Omental fat pad (tissue), 3 donors: ENCODE measurements at regions not wholly inside any gene's neighbourhood (a gene's known extent, or its start where the extent isn't known, plus 50 kb on each side); places are given as distances from the start of the nearest gene placed in this dataset.

Source experiments
- ATAC-seq: fragments of 150-250 bp; one replicate; pipeline ENCODE4 v1.9.1; 2016; ENCODE audit warnings: mild to moderate bottlenecking, moderate library complexity; ENCODE audit not compliant: low FRiP score
- DNase-seq: peaks from one replicate; pipeline ENCODE4 v3.0.0-alpha.2; 2019; ENCODE audit warnings: low spot score
- TF ChIP-seq, protein P1 (sequence below), 3 donors: fragments of 450-650 bp; IDR thresholded peaks; one replicate each; pipeline ENCODE4 v1.5.1; 2016 to 2017; ENCODE audit warnings: antibody characterized with exemption in 3 of 3, mild to moderate bottlenecking in 3 of 3, moderate library complexity in 2 of 3

DNA sequence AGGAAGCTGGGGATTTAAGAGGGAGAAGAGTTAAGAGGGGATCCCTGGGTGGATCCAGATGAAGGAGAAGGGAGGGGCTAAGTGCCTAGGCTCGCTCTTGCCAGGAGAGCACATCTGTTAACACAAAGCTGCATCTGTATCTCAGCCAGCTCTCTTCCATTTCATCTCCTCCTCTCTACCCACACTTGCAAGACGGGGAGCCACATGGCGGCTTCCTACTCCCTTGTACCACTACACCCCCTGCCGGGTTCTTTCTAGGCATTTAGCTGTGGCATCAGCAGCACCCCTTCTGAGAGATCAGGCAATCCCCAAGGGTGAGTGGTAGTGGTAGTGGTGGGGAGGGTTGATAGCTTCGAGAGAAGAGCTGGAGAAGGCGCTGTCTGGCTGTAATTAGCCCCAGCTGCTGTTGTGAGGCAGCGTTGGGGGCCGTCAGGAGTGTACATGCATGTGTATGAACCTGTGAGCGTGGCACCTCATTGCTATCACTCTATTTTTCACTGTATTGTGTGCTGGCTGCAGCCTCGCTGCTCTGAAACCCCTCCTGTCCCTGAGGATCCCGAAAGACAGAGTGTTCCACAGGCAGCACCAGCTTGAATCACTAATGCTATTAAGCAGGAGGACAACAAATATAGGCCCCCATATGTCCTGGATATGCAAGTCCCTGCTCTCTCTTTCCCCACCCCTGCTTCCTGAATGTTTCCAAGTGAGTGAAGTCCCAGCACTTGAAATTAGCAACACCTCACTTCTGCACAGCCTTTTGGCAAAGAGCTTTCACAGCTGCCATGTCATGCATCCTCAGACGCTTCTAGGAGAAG is 73.7 kb downstream of the RTL9 start:
- no peak for ATAC-seq
- no peak for DNase-seq
- TF ChIP-seq, protein P1, sequence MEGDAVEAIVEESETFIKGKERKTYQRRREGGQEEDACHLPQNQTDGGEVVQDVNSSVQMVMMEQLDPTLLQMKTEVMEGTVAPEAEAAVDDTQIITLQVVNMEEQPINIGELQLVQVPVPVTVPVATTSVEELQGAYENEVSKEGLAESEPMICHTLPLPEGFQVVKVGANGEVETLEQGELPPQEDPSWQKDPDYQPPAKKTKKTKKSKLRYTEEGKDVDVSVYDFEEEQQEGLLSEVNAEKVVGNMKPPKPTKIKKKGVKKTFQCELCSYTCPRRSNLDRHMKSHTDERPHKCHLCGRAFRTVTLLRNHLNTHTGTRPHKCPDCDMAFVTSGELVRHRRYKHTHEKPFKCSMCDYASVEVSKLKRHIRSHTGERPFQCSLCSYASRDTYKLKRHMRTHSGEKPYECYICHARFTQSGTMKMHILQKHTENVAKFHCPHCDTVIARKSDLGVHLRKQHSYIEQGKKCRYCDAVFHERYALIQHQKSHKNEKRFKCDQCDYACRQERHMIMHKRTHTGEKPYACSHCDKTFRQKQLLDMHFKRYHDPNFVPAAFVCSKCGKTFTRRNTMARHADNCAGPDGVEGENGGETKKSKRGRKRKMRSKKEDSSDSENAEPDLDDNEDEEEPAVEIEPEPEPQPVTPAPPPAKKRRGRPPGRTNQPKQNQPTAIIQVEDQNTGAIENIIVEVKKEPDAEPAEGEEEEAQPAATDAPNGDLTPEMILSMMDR (IDR thresholded peaks at IDR 0.05), result no peak

DNA sequence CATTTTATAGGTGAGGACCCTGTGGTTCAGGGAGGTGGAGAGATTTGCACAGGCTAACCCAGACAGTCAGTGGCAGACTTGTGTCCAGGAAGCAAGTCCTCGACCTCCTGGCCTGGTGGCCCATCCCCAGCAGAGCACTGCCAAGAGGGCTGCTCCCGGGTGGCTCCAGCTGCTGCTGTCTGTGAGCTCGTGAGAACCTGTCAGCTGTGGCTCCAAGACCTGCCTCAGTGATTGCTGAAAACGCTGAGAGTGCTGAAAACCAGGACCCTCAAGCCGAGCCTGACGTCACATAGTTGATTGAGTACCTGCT is 74.2 kb downstream of the RTL9 start:
- DNase-seq (no peak), ATAC-seq (no peak)
- TF ChIP-seq, protein P1 (IDR thresholded peaks at IDR 0.05), result no peak

DNA sequence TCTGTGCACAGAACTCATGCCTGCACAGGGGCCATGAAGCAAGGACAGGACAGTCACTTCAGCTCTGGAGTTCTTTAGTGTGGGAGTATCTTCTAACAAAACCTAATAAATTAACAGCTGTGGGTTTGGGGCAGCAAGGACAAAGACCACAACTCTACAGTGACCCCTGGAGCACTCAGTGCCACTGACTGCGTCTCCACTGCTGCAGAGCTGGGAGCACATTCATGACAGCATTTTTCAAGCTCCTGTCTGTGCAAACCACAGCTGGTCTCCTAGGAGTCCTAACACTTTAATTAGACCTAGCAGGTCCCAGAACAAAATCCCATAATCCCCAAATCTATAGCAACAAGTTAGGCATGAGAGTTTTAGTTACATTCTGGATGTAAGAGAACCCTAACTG is 76.5 kb downstream of the RTL9 start:
- TF ChIP-seq, protein P1 (IDR thresholded peaks at IDR 0.05), result no peak
- DNase-seq (no peak), ATAC-seq (no peak)

DNA sequence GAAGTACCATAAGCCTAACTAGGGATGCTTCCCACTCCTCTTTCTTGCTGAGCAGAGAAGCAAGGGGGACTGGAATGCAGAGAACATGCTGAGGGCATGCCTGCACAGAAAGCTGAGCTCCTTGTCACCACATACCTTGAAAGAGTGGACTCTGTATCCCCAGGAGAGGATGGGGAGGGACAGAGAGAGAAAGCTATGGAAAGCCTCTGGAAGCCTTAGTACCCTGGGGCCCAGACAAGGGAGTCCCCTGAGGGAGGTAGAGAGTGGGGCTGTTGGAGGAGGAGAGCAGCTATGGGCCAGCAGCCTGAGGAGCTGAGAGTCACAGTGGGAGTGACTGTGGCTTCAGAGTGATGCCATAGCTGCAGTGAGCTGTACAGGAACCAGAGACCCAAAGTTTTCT is 77.9 kb downstream of the RTL9 start:
- no peak for DNase-seq
- no peak for ATAC-seq
- TF ChIP-seq, protein P1 (IDR thresholded peaks at IDR 0.05), result no peak

DNA sequence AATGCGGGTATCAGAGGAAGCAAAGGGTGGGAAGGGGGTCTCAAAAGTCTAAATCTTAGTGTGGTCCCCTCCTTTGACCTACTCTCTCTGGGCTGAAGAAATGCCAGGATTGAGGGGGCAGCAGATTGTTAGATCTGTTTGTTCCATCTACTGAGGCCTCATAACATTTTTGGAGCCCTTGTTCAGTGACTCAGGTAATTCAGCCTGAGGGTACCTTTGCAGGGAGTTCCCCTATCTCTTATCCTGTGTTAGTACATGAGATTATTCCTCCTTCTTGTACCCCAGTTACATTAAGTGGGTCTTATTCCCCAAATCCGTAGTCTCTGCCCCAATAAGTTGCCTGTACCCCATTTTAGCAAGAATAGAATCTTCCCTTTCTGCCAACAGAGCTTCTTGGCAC is 79.0 kb downstream of the RTL9 start:
- TF ChIP-seq, protein P1 (IDR thresholded peaks at IDR 0.05), result no peak
- DNase-seq, result no peak
- ATAC-seq, result no peak

DNA sequence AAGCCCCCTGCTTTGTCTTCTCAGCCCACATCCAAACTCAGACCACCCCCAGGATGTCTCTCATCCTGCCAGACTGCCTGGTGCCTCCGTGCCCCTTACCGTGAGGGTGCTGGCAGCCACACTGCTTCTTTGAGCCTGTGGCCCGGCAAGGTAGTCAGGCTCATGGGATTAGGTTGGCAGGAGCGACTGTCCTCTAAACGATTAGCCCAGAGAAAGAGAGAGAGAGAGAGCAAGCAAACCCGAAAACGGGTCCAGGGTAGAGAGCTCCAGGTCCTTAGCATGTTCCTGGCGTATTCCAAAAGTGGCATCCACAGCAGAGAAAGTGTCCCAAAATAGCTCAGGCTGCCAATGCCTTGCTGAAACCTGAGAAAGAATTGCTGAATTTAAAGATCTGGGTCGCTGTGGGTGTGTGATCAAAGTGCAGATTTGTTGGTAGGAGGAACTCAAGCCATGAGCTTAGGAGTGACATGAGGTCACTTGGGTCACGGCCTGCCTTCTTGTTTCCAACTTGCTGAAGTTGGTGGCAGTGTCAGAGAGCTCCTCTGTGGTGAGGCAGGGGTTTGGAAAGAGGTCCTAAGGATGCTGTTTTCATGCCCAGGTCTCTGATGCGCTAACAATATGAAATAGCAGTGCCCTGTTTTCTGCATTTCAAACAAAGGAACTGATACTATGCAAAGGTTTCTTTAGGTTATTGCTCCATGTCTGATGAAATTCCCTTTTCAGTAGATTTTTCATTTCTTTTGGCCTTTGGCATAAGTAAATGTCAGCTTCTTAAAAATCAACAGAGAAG is 81.6 kb downstream of the RTL9 start:
- TF ChIP-seq, protein P1 (IDR thresholded peaks at IDR 0.05), result no peak
- ATAC-seq (no peak), DNase-seq (no peak)

DNA sequence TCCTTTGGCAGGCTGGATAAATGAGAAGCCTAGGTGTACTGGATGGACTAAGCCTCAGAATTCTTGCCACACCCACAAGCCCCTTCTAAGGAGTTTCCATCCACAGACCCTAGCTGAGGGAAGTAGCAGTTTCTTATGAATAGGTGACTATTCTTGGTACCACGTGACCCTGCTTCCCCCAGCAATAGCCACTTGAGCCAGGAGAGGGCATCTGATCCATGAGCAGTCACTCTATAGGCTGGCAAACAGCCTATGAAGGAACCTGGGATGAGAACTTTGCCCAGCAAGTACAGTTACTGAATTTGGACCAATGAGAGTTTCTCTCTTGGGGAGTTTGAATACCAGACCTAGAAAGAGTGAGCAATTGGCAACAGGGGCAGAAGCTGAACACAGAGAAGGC is 84.0 kb downstream of the RTL9 start:
- DNase-seq, result no peak
- TF ChIP-seq, protein P1 (IDR thresholded peaks at IDR 0.05), result no peak
- no peak for ATAC-seq
